CD4-positive, alpha-beta memory T cell (primary cell): ENCODE measurements at regions not wholly inside any gene's neighbourhood (a gene's known extent, or its start where the extent isn't known, plus 50 kb on each side); places are given as distances from the start of the nearest gene placed in this dataset.

Source experiments
- CTCF ChIA-PET: fragments of 350-600 bp; sonication (Branson Sonifier 250); formaldehyde crosslinking; loops from one replicate; lab custom pipeline; 2021; ENCODE audit warnings: inconsistent platforms; ENCODE audit not compliant: partially characterized antibody; lab: Charles Lee
- POLR2A ChIA-PET: fragments of 350-600 bp; sonication (Branson Sonifier 250); formaldehyde crosslinking; loops from one replicate; lab custom pipeline; 2021; ENCODE audit not compliant: partially characterized antibody; lab: Charles Lee
- DNase-seq, 5 donors: peaks; one replicate each; pipeline versions ENCODE4 v3.0.0 to v3.0.0-alpha.2; 2020 to 2022; ENCODE audit warnings: mixed read lengths in 1 of 5
- H3K27ac ChIP-seq: one replicate; pipeline ENCODE4 v1.7.0; 2013; ENCODE audit warnings: low read depth, low read length
- H3K27me3 ChIP-seq: 2 replicates; pipeline ENCODE4 v1.7.0; 2013; ENCODE audit warnings: mild to moderate bottlenecking, low read length, moderate library complexity; ENCODE audit not compliant: insufficient read depth
- H3K36me3 ChIP-seq: 2 replicates; pipeline ENCODE4 v1.7.0; 2013; ENCODE audit warnings: mild to moderate bottlenecking, low read length, moderate library complexity; ENCODE audit not compliant: insufficient read depth
- H3K4me1 ChIP-seq: 2 replicates; pipeline ENCODE4 v1.7.0; 2013; ENCODE audit warnings: mild to moderate bottlenecking, low read length, moderate library complexity; ENCODE audit not compliant: insufficient read depth
- H3K4me3 ChIP-seq, 2 donors: one replicate each; pipeline ENCODE4 v1.7.0; 2013; ENCODE audit warnings: low read length in 2 of 2, mild to moderate bottlenecking in 1 of 2
- H3K9me3 ChIP-seq, 2 donors: one replicate each; pipeline ENCODE4 v1.7.0; 2013; ENCODE audit warnings: low read length in 2 of 2, control low read depth in 1 of 2; ENCODE audit not compliant: control insufficient read depth in 1 of 2
- H3K27ac Mint-ChIP-seq, 7 donors: one replicate each; pipeline ENCODE4 v1.8.0; 2020 to 2021; ENCODE audit warnings: mixed read lengths in 7 of 7, mild to moderate bottlenecking in 6 of 7, inconsistent platforms in 3 of 7, moderate library complexity in 3 of 7
- H3K27me3 Mint-ChIP-seq, 2 donors: one replicate each; pipeline ENCODE4 v1.8.0; 2020 to 2021; ENCODE audit warnings: mixed read lengths in 2 of 2
- H3K36me3 Mint-ChIP-seq, 2 donors: one replicate each; pipeline ENCODE4 v1.8.0; 2020 to 2021; ENCODE audit warnings: mixed read lengths in 2 of 2, inconsistent platforms in 1 of 2, mild to moderate bottlenecking in 1 of 2
- H3K4me1 Mint-ChIP-seq, 4 donors: one replicate each; pipeline ENCODE4 v1.8.0; 2020 to 2021; ENCODE audit warnings: mixed read lengths in 4 of 4, mild to moderate bottlenecking in 1 of 4
- H3K4me3 Mint-ChIP-seq, 8 donors: one replicate each; pipeline ENCODE4 v1.8.0; 2020 to 2021; ENCODE audit warnings: mixed read lengths in 8 of 8, mild to moderate bottlenecking in 7 of 8, moderate library complexity in 6 of 8, inconsistent platforms in 3 of 8
- H3K9me3 Mint-ChIP-seq, 8 donors: one replicate each; pipeline ENCODE4 v1.8.0; 2020 to 2021; ENCODE audit warnings: mixed read lengths in 8 of 8, mild to moderate bottlenecking in 5 of 8, inconsistent platforms in 3 of 8, moderate library complexity in 1 of 8
- intact Hi-C: fragments of 100-400 bp; cut with micrococcal nuclease; formaldehyde crosslinking; loops from one replicate; pipeline ENCODE4 v1.15.1; 2023

- H3K4me3 Mint-ChIP-seq, result no peak overlapping the region
- H3K27me3 Mint-ChIP-seq, result no peaks in the 10 kb centered on the region
- no peaks in the 10 kb centered on the region for H3K36me3 Mint-ChIP-seq
- peaks cover 0 to 12% (median 4%) of the 10 kb centered on the region in 8 donors for H3K9me3 Mint-ChIP-seq
- Histone ChIP-seq H3K27me3 (no peaks in the 10 kb centered on the region), H3K4me3 (no peak overlapping the region), H3K27ac (no peak overlapping the region), H3K4me1 (no peaks in the 10 kb centered on the region), H3K36me3 (no peaks in the 10 kb centered on the region), H3K9me3 (no peaks in the 10 kb centered on the region)
- ChIA-PET CTCF (no interaction called here), POLR2A (no interaction called here)
- intact Hi-C loops, result no loop called here
- H3K27ac Mint-ChIP-seq, result peak overlapping the region in 1 of 7 donors; percentile 70
- no peaks in the 10 kb centered on the region for H3K4me1 Mint-ChIP-seq
- no peak for DNase-seq
Measured at GRCh38 chr14:43855556-43855955, 651.5 kb downstream of the FSCB start.

- no peak overlapping the region for H3K27ac Mint-ChIP-seq
- CTCF ChIA-PET, result no interaction called here
- peaks cover 2 to 14% (median 6%) of the 10 kb centered on the region in 8 donors for H3K9me3 Mint-ChIP-seq
- H3K4me3 Mint-ChIP-seq, result no peak overlapping the region
- Histone ChIP-seq H3K4me1 (no peaks in the 10 kb centered on the region), H3K36me3 (no peaks in the 10 kb centered on the region), H3K27me3 (no peaks in the 10 kb centered on the region), H3K9me3 (no peaks in the 10 kb centered on the region), H3K4me3 (no peak overlapping the region), H3K27ac (no peak overlapping the region)
- DNase-seq, result no peak
- H3K27me3 Mint-ChIP-seq, result no peaks in the 10 kb centered on the region
- POLR2A ChIA-PET, result no interaction called here
- no peaks in the 10 kb centered on the region for H3K36me3 Mint-ChIP-seq
- no peaks in the 10 kb centered on the region for H3K4me1 Mint-ChIP-seq
- intact Hi-C loops, result no loop called here
Measured at GRCh38 chr14:43853541-43853940, 653.5 kb downstream of the FSCB start.

- no peaks in the 10 kb centered on the region for H3K27me3 Mint-ChIP-seq
- H3K4me1 ChIP-seq, result no peaks in the 10 kb centered on the region
- no peaks in the 10 kb centered on the region for H3K27me3 ChIP-seq
- intact Hi-C loops, result no loop called here
- ChIA-PET CTCF (interaction anchor here (1.1 kb wide), 1 partner anchor 17 kb away, joined by 3 read pairs; no protein-coding TSS in a partner anchor), POLR2A (no interaction called here)
- no peak overlapping the region for H3K27ac Mint-ChIP-seq
- H3K36me3 Mint-ChIP-seq, result no peaks in the 10 kb centered on the region
- H3K9me3 Mint-ChIP-seq, result peaks cover 4 to 39% (median 22%) of the 10 kb centered on the region in 8 donors
- no peak overlapping the region for H3K4me3 ChIP-seq
- no peak for DNase-seq
- H3K9me3 ChIP-seq, result peaks cover 0 to 4% of the 10 kb centered on the region in 2 donors
- H3K27ac ChIP-seq, result no peak overlapping the region
- no peaks in the 10 kb centered on the region for H3K4me1 Mint-ChIP-seq
- no peaks in the 10 kb centered on the region for H3K36me3 ChIP-seq
- no peak overlapping the region for H3K4me3 Mint-ChIP-seq
Measured at GRCh38 chr14:43803076-43803689, 703.9 kb downstream of the FSCB start.

DNA sequence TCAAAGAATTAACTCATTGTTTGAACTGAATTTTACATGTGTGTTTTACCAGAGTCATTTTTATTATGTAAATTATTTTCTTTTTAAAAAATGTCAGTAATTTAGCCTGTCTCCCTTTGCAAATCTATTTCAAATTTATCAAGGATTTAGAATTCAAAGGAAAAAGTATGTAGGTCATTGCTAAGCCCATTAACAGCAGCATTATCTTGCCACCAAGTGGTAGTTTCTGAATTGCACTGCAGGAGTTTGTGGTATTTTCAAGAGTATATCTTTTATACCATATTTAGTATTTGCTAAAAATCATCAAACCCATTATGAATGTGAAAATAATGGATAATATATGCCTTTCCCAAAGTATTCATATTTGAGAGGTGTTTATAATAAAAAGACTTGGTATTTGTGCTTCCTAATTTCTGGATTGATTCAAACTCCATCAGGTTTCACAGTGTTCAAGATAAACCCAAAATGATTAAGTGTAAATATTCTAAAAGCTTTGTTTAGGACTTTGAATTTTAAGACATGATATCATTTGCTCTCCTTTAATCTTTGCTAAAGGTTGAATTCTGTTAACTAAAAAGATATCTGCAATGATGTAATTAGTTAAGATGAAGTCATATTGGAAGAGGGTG lies 711.4 kb downstream of the FSCB start:
- no peak overlapping the region for H3K4me3 Mint-ChIP-seq
- CTCF ChIA-PET, result no interaction called here

DNA sequence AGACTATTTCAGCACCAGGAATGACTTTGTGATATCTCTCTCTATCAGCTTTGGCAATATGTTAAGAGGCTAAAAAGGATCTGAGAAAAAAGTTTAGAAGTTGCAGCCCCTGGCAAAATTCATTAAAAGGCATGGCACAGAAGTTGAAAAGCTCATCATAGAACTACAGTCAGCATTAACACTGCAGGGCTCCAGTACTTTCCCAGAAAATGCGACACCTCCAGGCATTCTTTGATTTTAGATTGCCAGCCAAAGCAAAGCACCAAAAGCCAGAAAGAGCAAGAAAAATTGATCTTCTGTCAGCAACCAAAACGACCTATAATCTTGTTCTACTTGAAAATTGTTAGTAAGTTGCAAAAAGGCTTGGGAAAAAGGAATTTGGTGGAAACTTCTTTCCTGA lies 713.5 kb downstream of the FSCB start:
- intact Hi-C loops, result no loop called here
- POLR2A ChIA-PET, result no interaction called here

More for the DNA sequence above, 711.4 kb downstream of the FSCB start:
- Mint-ChIP-seq H3K36me3 (no peaks in the 10 kb centered on the region), H3K27ac (no peak overlapping the region), H3K9me3 (peaks cover 0 to 9% (median 6%) of the 10 kb centered on the region in 8 donors), H3K4me1 (no peaks in the 10 kb centered on the region), H3K27me3 (no peaks in the 10 kb centered on the region)
- no peak overlapping the region for H3K4me3 ChIP-seq
- H3K4me1 ChIP-seq, result no peaks in the 10 kb centered on the region
- no peaks in the 10 kb centered on the region for H3K9me3 ChIP-seq
- no peak for DNase-seq
- no peak overlapping the region for H3K27ac ChIP-seq
- no peaks in the 10 kb centered on the region for H3K36me3 ChIP-seq
- H3K27me3 ChIP-seq, result no peaks in the 10 kb centered on the region
- intact Hi-C loops, result no loop called here
- POLR2A ChIA-PET, result no interaction called here

GRCh38 chr14:43792980-43793379 lies 714.1 kb downstream of the FSCB start:
- Mint-ChIP-seq H3K27me3 (no peaks in the 10 kb centered on the region), H3K27ac (no peak overlapping the region), H3K9me3 (peaks cover 2 to 13% (median 5%) of the 10 kb centered on the region in 8 donors), H3K4me3 (no peak overlapping the region), H3K36me3 (no peaks in the 10 kb centered on the region), H3K4me1 (no peaks in the 10 kb centered on the region)
- Histone ChIP-seq H3K36me3 (no peaks in the 10 kb centered on the region), H3K4me1 (no peaks in the 10 kb centered on the region), H3K9me3 (no peaks in the 10 kb centered on the region), H3K27ac (no peak overlapping the region), H3K4me3 (no peak overlapping the region), H3K27me3 (no peaks in the 10 kb centered on the region)
- no peak for DNase-seq
- intact Hi-C loops, result no loop called here
- CTCF ChIA-PET, result no interaction called here
- POLR2A ChIA-PET, result no interaction called here

More for the DNA sequence above, 713.5 kb downstream of the FSCB start:
- no peaks in the 10 kb centered on the region for H3K27me3 ChIP-seq
- no peak overlapping the region for H3K27ac Mint-ChIP-seq
- H3K4me3 Mint-ChIP-seq, result no peak overlapping the region
- H3K4me1 Mint-ChIP-seq, result no peaks in the 10 kb centered on the region
- H3K9me3 ChIP-seq, result no peaks in the 10 kb centered on the region
- no peaks in the 10 kb centered on the region for H3K27me3 Mint-ChIP-seq
- H3K36me3 Mint-ChIP-seq, result no peaks in the 10 kb centered on the region
- H3K9me3 Mint-ChIP-seq, result peaks cover 2 to 11% (median 5%) of the 10 kb centered on the region in 8 donors
- no peak for DNase-seq
- CTCF ChIA-PET, result no interaction called here
- H3K27ac ChIP-seq, result no peak overlapping the region
- no peaks in the 10 kb centered on the region for H3K36me3 ChIP-seq
- H3K4me3 ChIP-seq, result no peak overlapping the region
- H3K4me1 ChIP-seq, result no peaks in the 10 kb centered on the region

DNA sequence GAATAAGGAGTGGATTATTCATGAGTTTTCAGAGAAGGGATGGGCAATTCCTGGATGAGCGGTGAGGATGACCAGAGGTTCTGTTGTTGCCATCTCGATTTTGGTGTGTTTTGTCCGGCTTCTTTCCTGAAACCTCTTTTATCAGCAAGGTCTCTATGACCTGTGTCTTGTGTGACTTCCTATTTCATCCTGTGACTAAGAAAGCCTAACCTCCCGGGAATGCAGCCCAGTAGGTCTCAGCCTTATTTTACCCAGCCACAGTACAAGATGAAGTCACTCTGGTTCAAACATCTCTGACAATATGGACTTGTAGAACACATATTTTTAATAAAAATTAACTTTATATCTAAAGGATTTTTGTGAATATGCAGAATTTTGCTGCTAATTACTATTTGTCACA lies 716.4 kb downstream of the FSCB start:
- Mint-ChIP-seq H3K4me1 (no peaks in the 10 kb centered on the region), H3K36me3 (no peaks in the 10 kb centered on the region), H3K27ac (no peak overlapping the region)

More for the DNA sequence above, 716.4 kb downstream of the FSCB start:
- H3K27me3 ChIP-seq, result no peaks in the 10 kb centered on the region
- Mint-ChIP-seq H3K27me3 (no peaks in the 10 kb centered on the region), H3K4me3 (no peak overlapping the region), H3K9me3 (peaks cover 0 to 21% (median 5%) of the 10 kb centered on the region in 8 donors)
- no peaks in the 10 kb centered on the region for H3K9me3 ChIP-seq
- no peaks in the 10 kb centered on the region for H3K4me1 ChIP-seq
- no peak for DNase-seq
- intact Hi-C loops, result no loop called here
- no peak overlapping the region for H3K27ac ChIP-seq
- CTCF ChIA-PET, result no interaction called here
- no peaks in the 10 kb centered on the region for H3K36me3 ChIP-seq
- no peak overlapping the region for H3K4me3 ChIP-seq
- POLR2A ChIA-PET, result no interaction called here
